Karpas-422 (cell line): ENCODE measurements at regions not wholly inside any gene's neighbourhood (a gene's known extent, or its start where the extent isn't known, plus 50 kb on each side); places are given as distances from the start of the nearest gene placed in this dataset.

Experiments used
- DNase-seq: peaks from one replicate; pipeline ENCODE4 v3.0.0-alpha.2; 2015
- H2AFZ ChIP-seq: fragments of 200-600 bp; sonication (generic); 2 replicates; pipeline ENCODE4 v1.6.1; 2014; ENCODE audit warnings: antibody characterized with exemption, low read length, mixed read lengths
- H3K27ac ChIP-seq: fragments of 200-600 bp; sonication (generic); 2 replicates; pipeline ENCODE4 v1.5.1; 2014; ENCODE audit warnings: mild to moderate bottlenecking, low read length, moderate library complexity
- H3K27me3 ChIP-seq: fragments of 200-600 bp; sonication (generic); 2 replicates; pipeline ENCODE4 v1.6.1; 2014; ENCODE audit warnings: low read length, mixed read lengths
- H3K36me3 ChIP-seq: fragments of 200-600 bp; sonication (generic); 2 replicates; pipeline ENCODE4 v1.6.1; 2014; ENCODE audit warnings: low read length, mixed read lengths; ENCODE audit not compliant: insufficient read depth
- H3K4me1 ChIP-seq: fragments of 200-600 bp; sonication (generic); 2 replicates; pipeline ENCODE4 v1.6.1; 2014; ENCODE audit warnings: mild to moderate bottlenecking, low read length, mixed read lengths
- H3K4me2 ChIP-seq: fragments of 200-600 bp; sonication (generic); 2 replicates; pipeline ENCODE4 v1.6.1; 2014; ENCODE audit warnings: low read length, low read depth, mild to moderate bottlenecking; ENCODE audit not compliant: poor library complexity, severe bottlenecking
- H3K4me3 ChIP-seq: fragments of 200-600 bp; sonication (generic); 2 replicates; pipeline ENCODE4 v1.5.1; 2014; ENCODE audit warnings: mild to moderate bottlenecking, antibody characterized with exemption, low read length, mixed read lengths
- H3K79me2 ChIP-seq: fragments of 200-600 bp; sonication (generic); 2 replicates; pipeline ENCODE4 v1.6.1; 2014; ENCODE audit warnings: mild to moderate bottlenecking, low read length, mixed read lengths
- H3K9ac ChIP-seq: fragments of 200-600 bp; sonication (generic); 2 replicates; pipeline ENCODE4 v1.6.0; 2014; ENCODE audit warnings: low read length
- H3K9me2 ChIP-seq: fragments of 200-600 bp; sonication (generic), shearing (Covaris generic); replicated peaks from 2 replicates; pipeline ENCODE4 v1.6.0; 2014; ENCODE audit warnings: mild to moderate bottlenecking, low read length, moderate library complexity; ENCODE audit not compliant: insufficient read depth
- H3K9me3 ChIP-seq: fragments of 300-700, 200-600 bp; sonication (generic); 2 replicates; pipeline ENCODE4 v1.6.1; 2014; ENCODE audit warnings: low read length, mixed read lengths
- H4K20me1 ChIP-seq: fragments of 200-600 bp; sonication (generic); 2 replicates; pipeline ENCODE4 v1.6.1; 2014; ENCODE audit warnings: mild to moderate bottlenecking, antibody characterized with exemption, low read length, low read depth; ENCODE audit not compliant: insufficient read depth

DNA sequence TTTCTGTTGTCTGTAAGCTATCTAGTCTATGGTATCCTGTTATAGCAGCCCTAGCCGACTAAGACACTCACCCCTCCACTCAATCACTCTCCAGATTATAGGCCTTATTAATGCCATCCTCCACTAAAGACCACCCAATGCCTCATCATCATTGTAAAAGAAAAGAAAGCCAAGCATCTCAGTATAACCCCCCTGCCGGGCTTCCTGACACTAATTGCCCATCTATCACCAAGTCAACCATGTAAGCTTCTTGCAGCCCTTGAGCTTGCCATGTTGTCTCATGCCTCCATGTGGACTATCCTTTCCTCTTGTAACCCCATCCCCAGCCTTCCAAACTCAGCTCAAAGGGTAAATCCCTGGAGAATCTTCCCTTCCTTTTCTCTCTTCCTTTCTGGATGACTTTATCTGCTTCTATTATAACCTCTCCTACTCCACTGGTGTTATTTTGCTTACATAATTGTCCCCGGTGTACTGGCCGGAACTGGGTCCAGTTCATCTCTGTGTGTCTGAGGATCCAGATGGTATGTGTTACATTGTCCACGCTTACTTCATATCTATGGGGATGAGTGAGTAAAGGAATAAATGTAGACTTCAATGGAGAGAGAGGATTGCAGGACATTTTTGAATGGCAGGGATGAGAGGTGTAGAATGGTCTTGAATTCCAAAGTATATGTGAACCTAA, 202.9 kb upstream of the SOX4 start:
- H3K9me3 ChIP-seq: no peaks in the 10 kb centered on the region
- no peak overlapping the region for H3K27ac ChIP-seq
- no peaks in the 10 kb centered on the region for H3K4me1 ChIP-seq
- no peak overlapping the region for H3K4me3 ChIP-seq
- H3K4me2 ChIP-seq: no peak overlapping the region
- DNase-seq: no peak
- no peaks in the 10 kb centered on the region for H3K9me2 ChIP-seq
- no peaks in the 10 kb centered on the region for H3K27me3 ChIP-seq
- no peaks in the 10 kb centered on the region for H3K36me3 ChIP-seq
- no peak overlapping the region for H2AFZ ChIP-seq
- H3K9ac ChIP-seq: no peak overlapping the region
- H3K79me2 ChIP-seq: no peaks in the 10 kb centered on the region
- H4K20me1 ChIP-seq: no peaks in the 10 kb centered on the region

DNA sequence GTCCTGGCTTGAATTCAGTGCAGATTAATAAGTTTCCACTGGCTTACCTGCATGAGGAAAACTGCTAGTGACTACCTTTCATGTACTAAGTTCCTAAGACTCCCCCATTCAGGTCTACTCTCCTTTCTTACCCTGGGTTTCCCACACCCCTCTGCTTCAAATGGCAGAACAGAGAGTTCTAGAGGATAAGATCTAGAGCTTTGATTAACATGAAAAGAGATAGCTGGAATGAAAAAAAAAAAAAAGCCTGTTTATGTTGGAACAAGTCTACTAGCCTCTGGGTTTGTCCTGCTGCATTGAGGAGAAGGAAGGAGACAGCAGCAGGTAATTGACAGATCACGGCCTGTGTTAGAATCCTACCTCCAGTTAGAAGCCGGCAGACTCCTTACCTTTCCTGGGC, 201.4 kb upstream of the SOX4 start:
- no peaks in the 10 kb centered on the region for H3K79me2 ChIP-seq
- no peaks in the 10 kb centered on the region for H3K27me3 ChIP-seq
- H4K20me1 ChIP-seq: no peaks in the 10 kb centered on the region
- no peaks in the 10 kb centered on the region for H3K4me1 ChIP-seq
- no peak for DNase-seq
- H3K9ac ChIP-seq: no peak overlapping the region
- H2AFZ ChIP-seq: no peak overlapping the region
- H3K4me3 ChIP-seq: no peak overlapping the region
- H3K4me2 ChIP-seq: no peak overlapping the region
- H3K9me2 ChIP-seq: no peaks in the 10 kb centered on the region
- no peak overlapping the region for H3K27ac ChIP-seq
- no peaks in the 10 kb centered on the region for H3K36me3 ChIP-seq
- H3K9me3 ChIP-seq: no peaks in the 10 kb centered on the region

DNA sequence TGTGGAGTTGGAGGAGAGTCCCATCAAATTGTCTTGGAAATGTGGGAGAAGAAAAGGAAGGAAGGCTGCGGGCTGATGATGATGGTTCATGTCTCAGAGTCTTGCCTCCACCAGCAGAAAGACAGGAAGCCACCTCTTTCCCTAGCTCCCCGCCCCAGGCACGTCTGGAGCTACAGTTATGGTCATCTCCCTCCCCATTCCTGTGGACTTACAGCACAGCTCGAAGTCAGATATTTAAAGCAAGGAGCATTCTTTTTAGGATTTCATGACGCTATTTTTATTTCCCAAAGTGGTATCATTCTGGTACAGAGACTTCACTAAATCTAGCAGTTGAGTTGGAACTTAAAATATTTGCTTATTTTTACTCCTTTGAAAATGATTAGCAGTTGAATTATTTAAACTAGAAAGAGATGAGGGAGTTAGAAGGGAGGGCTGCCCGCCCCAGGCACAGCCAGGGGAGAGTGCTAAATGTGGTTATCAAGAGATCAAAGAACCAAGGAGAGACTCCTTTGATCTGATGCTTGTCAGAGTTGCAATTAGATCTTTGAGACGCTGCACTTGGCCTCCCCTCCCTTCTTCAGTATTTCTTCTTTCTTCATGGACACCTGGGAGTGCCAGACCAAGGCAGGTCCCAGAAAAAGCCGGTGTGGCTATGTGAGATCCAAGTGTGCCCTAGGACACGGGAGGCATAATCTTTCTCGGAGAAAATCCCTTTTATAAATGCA, 199.9 kb upstream of the SOX4 start:
- H3K36me3 ChIP-seq: no peaks in the 10 kb centered on the region
- H3K4me1 ChIP-seq: no peaks in the 10 kb centered on the region
- no peak for DNase-seq
- H3K9ac ChIP-seq: no peak overlapping the region
- no peak overlapping the region for H2AFZ ChIP-seq
- no peaks in the 10 kb centered on the region for H3K79me2 ChIP-seq
- H3K27ac ChIP-seq: no peak overlapping the region
- H3K9me3 ChIP-seq: no peaks in the 10 kb centered on the region
- no peak overlapping the region for H3K4me2 ChIP-seq
- no peaks in the 10 kb centered on the region for H4K20me1 ChIP-seq
- no peaks in the 10 kb centered on the region for H3K27me3 ChIP-seq
- no peak overlapping the region for H3K4me3 ChIP-seq
- no peaks in the 10 kb centered on the region for H3K9me2 ChIP-seq

DNA sequence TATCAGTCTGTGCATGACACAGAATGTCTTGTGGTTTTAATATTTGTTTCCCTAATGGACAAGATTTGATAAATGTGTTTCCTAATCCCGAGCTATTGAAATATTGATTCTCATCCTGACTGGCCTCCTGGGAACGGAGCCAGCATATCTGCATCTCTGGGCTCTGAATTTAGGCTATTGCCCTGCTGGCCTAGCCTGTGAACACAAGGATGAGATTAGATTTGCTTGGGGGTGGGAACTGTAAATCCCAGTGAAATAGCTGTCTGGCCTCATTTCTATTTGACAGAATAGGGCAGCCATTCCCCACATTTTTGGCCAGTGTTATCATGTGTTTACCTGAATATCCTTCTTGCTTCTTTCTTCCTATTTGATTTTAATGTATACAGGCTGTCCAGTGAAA, 198.4 kb upstream of the SOX4 start:
- H3K4me2 ChIP-seq: no peak overlapping the region
- no peak overlapping the region for H2AFZ ChIP-seq
- no peaks in the 10 kb centered on the region for H3K9me2 ChIP-seq
- no peaks in the 10 kb centered on the region for H3K9me3 ChIP-seq
- H3K27me3 ChIP-seq: no peaks in the 10 kb centered on the region
- H3K27ac ChIP-seq: no peak overlapping the region
- DNase-seq: no peak
- H3K36me3 ChIP-seq: no peaks in the 10 kb centered on the region
- no peak overlapping the region for H3K9ac ChIP-seq
- no peaks in the 10 kb centered on the region for H4K20me1 ChIP-seq
- no peaks in the 10 kb centered on the region for H3K79me2 ChIP-seq
- H3K4me1 ChIP-seq: no peaks in the 10 kb centered on the region
- no peak overlapping the region for H3K4me3 ChIP-seq

DNA sequence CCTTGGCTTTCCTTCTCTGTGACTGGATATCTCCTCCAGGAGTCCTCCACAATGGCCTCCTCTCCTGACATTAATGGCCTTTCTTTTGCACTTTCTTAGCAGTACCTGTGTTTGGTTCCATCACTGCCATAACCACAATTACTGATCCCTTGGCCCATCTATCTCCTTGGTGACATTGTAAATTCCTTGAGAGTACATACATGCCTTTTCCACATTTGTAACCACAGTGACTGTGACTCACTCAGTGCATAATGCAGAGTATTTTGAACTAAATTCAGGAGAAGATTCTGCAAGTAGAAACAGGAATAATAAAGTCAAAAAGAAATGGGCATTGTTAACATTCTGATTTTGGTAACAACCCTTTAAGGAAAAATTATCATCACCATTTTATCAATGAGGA, 197.2 kb upstream of the SOX4 start:
- no peaks in the 10 kb centered on the region for H3K9me2 ChIP-seq
- H3K27me3 ChIP-seq: no peaks in the 10 kb centered on the region
- H3K9ac ChIP-seq: no peak overlapping the region
- H3K9me3 ChIP-seq: no peaks in the 10 kb centered on the region
- H3K27ac ChIP-seq: no peak overlapping the region
- no peaks in the 10 kb centered on the region for H3K36me3 ChIP-seq
- no peaks in the 10 kb centered on the region for H3K79me2 ChIP-seq
- no peaks in the 10 kb centered on the region for H4K20me1 ChIP-seq
- no peak for DNase-seq
- H3K4me1 ChIP-seq: no peaks in the 10 kb centered on the region
- no peak overlapping the region for H3K4me2 ChIP-seq
- H2AFZ ChIP-seq: no peak overlapping the region
- H3K4me3 ChIP-seq: no peak overlapping the region

DNA sequence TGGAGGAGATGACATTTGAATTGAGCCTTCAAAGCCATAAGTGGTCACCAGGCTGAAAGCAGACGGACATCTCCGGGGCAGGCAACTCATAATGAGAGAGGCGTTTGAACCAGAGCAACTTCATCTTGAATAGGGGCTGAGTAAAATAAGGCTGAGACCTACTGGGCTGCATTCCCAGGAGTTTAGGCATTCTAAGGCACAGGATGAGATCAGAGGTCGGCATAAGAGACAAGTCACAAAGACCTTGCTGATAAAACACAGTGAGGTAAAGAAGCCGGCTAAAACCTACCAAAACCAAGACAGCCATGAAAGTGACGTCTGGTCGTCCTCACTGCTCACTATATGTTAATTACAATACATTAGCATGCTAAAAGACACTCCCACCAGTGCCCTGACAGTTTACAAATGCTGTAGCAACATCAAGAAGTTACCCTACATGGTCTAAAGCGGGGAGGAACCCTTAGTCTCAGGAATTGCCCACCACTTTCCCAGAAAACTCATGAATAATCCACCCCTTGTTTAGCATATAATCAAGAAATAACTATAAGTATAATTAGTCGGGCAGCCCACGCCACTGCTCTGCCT, 194.7 kb upstream of the SOX4 start:
- no peaks in the 10 kb centered on the region for H3K9me2 ChIP-seq
- H3K27me3 ChIP-seq: no peaks in the 10 kb centered on the region
- no peak overlapping the region for H3K27ac ChIP-seq
- DNase-seq: no peak
- H4K20me1 ChIP-seq: no peaks in the 10 kb centered on the region
- no peak overlapping the region for H3K4me2 ChIP-seq
- H3K36me3 ChIP-seq: no peaks in the 10 kb centered on the region
- no peak overlapping the region for H2AFZ ChIP-seq
- H3K4me1 ChIP-seq: no peaks in the 10 kb centered on the region
- no peaks in the 10 kb centered on the region for H3K9me3 ChIP-seq
- no peak overlapping the region for H3K9ac ChIP-seq
- H3K4me3 ChIP-seq: no peak overlapping the region
- H3K79me2 ChIP-seq: no peaks in the 10 kb centered on the region

DNA sequence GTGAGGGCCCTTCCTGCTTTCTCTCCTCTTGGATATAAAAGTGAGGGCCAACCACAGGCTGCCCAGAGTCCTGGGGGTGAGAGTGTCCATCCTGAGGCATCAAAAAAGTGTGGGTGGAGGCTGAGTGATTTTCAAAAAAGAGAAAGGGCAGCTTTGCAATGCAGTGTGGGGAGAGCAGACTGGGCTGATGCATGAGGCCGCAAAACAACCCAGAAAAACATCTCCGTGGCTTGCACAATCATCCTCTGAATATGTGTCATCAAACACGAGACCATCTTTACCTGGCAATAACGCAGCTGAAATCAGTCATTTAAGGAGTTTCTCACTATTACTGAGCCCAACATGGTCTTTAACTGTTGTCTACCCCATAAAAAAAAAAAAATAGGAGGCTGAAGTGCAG, 191.2 kb upstream of the SOX4 start:
- Histone ChIP-seq H3K27ac (no peak overlapping the region), H4K20me1 (no peaks in the 10 kb centered on the region), H3K36me3 (no peaks in the 10 kb centered on the region), H3K9me3 (no peaks in the 10 kb centered on the region), H3K9me2 (no peaks in the 10 kb centered on the region), H3K4me2 (no peak overlapping the region), H2AFZ (no peak overlapping the region), H3K79me2 (no peaks in the 10 kb centered on the region), H3K4me1 (no peaks in the 10 kb centered on the region), H3K4me3 (no peak overlapping the region), H3K9ac (no peak overlapping the region), H3K27me3 (no peaks in the 10 kb centered on the region)
- DNase-seq: no peak

DNA sequence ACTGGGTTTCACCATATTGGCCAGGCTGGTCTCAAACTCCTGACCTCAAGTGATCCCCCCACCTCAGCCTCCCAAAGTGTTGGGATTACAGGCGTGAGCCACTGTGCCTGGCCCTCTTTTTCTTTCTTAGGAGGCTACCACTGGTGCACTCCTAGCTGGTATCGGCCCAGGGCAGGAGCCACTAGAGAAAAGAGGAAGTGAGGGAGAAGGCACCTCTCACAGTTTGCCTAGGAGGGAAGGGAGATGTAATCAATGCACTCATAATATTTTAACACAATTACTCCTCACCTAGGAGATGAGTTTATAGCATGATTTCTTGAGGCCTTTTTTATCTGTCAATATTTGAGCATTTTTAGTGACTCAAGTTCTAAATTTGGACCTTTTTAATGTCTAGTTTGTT, 189.0 kb upstream of the SOX4 start:
- DNase-seq: no peak
- no peaks in the 10 kb centered on the region for H4K20me1 ChIP-seq

More for the DNA sequence above, 189.0 kb upstream of the SOX4 start:
- Histone ChIP-seq H3K27me3 (no peaks in the 10 kb centered on the region), H3K79me2 (no peaks in the 10 kb centered on the region), H3K9me3 (no peaks in the 10 kb centered on the region), H3K4me2 (no peak overlapping the region), H3K9ac (no peak overlapping the region), H3K4me3 (no peak overlapping the region), H3K36me3 (no peaks in the 10 kb centered on the region), H2AFZ (no peak overlapping the region), H3K4me1 (no peaks in the 10 kb centered on the region), H3K27ac (no peak overlapping the region), H3K9me2 (no peaks in the 10 kb centered on the region)
